ENCODE measurements at regions not wholly inside any gene's neighbourhood (a gene's known extent, or its start where the extent isn't known, plus 50 kb on each side); places are given as distances from the start of the nearest gene placed in this dataset.

DNA sequence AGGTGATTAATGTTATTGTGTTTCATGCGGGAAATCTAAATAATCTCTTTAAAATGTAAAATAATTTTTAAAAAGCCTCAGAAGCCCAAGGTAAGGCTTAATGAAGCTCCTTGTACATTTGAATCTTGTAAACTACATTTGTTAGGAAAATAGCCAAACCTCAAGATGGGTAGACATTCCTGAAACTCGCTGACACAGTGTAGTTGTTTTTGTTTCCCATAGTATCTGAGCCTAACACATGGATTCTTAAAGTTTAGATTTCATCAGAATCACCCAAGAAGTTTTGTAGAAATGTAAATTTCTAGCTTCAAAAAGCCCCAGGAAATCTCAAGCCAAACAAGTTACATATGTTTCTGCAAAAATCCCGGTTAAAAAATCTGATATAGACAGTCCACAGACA, 1221.1 kb upstream of the ACVR2A start:
- TF ChIP-seq, protein P1, sequence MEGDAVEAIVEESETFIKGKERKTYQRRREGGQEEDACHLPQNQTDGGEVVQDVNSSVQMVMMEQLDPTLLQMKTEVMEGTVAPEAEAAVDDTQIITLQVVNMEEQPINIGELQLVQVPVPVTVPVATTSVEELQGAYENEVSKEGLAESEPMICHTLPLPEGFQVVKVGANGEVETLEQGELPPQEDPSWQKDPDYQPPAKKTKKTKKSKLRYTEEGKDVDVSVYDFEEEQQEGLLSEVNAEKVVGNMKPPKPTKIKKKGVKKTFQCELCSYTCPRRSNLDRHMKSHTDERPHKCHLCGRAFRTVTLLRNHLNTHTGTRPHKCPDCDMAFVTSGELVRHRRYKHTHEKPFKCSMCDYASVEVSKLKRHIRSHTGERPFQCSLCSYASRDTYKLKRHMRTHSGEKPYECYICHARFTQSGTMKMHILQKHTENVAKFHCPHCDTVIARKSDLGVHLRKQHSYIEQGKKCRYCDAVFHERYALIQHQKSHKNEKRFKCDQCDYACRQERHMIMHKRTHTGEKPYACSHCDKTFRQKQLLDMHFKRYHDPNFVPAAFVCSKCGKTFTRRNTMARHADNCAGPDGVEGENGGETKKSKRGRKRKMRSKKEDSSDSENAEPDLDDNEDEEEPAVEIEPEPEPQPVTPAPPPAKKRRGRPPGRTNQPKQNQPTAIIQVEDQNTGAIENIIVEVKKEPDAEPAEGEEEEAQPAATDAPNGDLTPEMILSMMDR (conservative IDR thresholded peaks at IDR 0.05; ENCODE audit: low read depth, low read length) = no peak
- no peak for TF ChIP-seq EZH2 (IDR thresholded peaks at IDR 0.05; ENCODE audit: low read length, unreplicated experiment)

Data from PC-3 (cell line).